ENCODE measurements at regions not wholly inside any gene's neighbourhood (a gene's known extent, or its start where the extent isn't known, plus 50 kb on each side); places are given as distances from the start of the nearest gene placed in this dataset.

DNA sequence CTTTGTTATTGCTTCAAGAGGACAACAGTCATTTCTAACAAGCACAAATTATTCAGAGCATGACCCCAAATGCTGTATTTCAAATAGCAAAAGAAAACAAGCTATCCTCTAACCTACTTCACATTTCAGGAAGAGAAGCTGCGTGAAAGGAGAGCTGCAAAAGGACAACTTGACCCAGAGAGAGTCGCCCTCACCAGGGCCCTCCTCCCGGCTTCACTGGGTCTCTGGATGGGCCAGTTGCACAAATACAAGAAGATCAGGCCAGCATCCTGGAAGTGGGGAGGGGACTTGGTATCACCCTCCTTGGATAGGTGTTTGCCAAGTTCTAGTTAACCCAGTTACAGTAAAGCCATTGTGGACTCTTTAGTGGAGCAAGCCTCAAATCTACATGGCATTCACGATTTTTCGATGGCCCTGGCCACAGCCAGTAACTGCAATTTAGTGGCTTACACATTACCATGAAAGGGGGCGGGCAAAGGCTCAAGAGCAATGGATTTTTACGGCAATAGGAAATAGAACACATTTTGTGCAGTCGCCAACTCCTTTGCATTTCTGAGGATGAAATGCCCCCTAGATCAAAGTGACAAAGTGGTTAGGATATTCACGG is 166.9 kb upstream of the DIO2 start:
- no peak for DNase-seq

DNA sequence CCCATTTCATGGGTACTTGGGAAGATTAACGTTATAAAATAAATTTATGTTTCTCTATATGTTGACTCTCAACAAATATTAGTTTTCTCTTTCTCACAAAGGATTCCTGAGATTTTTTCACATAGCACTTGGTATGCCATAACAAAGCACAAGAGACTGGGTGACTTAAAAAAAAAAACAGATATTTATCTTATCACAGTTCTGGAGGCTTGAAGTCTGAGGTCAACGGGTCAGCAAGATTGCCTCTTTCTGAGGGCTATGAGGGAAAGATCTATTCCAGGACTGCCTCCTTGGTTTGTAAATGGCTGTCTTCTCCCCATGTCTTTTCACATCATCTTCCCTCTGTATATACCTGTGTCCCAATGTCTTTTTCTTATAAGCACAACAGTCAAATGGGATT is 153.5 kb upstream of the DIO2 start:
- DNase-seq = no peak

DNA sequence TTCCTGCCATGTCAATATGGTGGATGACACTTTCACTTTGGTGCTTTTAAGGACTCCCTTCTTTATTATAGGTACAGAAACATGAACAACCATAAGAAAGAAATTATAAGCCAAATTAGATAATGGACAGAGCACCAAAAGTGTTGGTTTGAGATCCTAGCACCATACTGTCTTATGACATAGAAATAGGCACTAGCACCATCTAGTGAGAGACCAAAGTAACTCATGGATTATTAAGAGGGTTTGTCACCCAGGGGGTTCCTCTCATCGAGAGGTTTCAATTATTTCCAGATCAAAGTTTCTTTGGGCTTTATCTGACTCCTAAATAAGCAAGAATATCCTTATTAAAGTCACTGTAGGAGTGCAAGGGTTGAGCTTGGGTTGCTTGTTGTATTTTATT is 153.0 kb upstream of the DIO2 start:
- peak; percentile 11 to 43 for DNase-seq

DNA sequence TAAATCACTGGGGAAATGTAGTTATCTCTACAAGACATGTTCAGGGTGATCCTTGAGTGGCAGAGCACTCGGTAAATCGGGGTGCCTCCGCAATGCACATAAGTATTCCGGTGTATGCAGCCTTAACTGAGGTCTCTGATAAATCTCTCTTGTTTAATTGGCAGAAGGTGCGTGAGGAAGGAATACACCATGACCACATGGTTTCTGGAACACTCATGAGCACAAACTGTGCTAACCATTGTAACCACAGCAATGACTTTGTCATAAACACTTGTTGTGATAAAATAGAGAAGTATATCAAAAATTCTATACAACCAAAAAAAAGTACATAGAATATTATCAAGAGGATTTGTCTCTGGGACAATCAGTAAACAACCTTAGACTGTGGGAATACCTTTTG is 146.8 kb upstream of the DIO2 start:
- DNase-seq = no peak

DNA sequence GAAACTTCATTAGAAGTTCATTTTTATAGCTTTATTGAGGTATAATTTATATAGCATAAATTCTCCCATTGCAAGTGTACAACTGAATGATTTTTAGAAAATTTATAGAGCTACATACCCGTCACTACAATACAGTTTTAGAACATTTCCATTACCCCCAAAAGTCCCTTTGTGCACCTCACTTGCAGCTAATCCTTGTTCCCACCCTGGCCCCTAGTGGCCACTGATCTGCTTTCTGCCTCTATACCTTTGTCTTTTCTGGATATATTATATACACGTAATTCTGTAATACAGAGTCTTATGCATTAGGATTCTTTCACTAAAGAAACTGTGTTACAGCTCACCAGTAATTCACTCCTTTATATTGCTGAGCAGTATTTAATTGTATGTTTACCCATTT is 145.1 kb upstream of the DIO2 start:
- no peak for DNase-seq

DNA sequence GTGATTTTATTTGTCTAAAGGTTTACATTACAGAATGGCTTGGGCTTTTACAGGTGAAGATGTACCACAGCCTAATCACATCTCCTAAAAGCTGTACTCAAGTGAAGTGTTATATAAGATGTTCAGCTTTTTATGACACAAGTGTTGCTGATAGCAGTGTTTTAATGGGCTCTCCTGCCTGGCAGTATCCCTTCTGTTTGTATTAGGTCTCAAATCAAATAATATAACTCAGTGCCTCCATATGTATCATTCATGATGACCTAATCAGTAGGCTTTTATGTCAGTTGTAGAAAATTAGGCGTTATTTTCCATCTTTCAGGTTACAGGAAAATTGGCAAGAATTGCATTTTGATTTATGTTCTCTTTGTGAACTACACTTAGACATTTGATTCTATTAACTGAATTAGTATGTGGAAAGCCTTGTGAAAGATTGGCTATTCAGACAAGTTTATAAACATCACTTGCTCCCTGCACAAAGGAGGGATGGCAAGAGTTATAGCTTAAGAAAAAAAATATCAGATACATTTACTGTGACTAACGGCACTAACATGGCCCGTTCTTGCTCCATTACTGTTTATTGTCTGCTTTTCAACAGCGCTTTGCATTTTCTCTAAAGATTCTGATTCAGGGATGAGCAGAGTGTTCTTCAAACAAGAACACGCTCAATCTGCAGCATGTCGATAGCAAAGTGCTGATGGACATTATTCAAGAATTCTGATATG is 143.7 kb upstream of the DIO2 start:
- no peak for DNase-seq

DNA sequence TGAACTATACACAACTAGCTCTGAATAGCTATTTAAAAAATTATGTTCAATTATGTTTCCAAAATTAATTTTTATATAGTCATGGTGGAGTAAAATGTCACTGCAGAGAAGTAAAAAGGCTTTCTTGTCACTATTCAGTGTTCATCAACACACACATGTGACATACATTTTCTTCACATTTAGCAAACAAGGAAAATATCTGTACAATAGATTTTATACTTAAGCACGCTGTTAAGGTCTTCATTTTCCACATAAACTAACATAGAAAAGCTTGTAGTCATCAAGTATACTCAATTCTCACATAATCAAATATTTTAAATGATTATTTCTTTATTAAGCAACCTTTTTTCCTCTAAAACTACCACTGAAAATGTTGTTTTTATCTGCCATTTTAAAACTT is 141.2 kb upstream of the DIO2 start:
- no peak for DNase-seq

DNA sequence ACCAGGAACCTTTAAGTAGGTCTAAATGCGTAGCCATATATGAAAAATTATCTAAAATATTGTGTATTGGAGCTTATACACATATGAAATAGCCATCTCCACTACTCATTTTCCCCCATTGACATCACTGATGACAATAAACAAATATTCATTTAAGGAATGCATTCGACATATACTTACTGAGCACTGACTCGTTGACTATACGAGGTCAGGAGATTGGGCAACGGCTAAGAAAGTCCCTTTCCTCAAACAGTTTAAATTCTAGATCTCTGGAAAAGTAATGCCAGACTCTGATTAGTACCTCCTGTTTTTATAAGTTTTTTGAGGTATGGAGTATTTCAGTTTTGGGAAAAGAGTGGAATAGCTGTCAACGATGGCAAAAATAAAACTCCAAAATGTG is 139.4 kb upstream of the DIO2 start:
- no peak for DNase-seq

DNA sequence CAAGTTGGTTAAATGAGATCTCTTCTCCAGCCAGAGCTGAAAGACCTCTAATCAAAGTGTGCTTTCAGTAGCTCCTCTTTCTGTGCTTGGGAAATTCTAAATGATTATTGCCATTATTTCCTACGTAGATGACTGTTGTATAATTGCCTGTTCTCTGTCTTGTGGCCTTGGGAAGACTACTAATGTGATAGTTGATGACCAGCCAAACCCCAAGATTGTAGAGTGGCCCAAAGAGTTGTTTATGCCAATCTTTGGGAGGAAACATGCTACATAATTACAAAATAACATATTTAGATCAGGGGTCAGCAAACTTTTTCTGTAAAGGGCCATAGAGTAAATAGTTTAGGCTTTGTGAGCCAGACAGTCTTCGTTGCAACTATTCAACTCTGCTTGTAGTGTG is 135.1 kb upstream of the DIO2 start:
- no peak for DNase-seq

DNA sequence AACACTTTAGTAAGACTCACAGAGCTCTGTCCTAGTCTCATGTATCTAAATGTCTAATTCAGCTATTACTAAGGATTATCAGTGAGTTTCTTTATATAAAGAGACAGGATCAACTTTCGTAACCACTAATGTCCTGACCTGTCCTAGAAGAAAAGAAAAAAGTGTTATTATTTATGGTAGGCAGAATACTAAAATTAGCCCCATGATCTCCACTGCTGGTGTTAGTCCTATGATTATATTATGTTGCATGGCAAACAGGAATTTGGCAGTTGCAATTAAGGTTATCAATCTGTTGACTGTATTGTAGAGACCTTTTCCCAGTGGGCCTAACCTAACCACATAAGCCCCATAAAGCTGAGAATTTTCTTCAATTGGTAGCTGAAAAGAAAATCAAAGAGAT is 132.9 kb upstream of the DIO2 start:
- DNase-seq = no peak

DNA sequence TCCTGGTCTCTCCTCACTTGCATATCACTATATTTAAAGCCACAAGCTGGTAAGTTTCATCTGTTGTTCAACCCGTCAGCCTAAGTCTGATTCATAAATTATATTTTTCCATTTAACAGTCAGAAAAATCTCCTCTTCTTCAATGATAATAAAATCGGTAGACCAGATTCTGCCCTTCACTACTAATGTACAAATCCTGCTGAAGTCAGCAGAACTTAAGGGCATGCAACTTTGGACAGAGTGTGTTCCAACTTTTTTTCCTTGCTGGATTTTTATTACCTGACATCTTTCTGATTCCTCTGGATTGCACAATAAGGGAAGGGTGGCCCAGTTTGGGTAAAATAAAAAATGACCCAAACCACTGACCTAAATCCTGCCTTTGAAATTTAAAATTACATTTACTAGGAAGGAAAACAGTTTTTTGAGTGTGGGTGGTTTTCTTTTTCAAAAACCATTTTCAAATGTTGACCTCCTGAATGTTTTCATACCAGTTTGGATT is 125.4 kb upstream of the DIO2 start:
- no peak for DNase-seq

DNA sequence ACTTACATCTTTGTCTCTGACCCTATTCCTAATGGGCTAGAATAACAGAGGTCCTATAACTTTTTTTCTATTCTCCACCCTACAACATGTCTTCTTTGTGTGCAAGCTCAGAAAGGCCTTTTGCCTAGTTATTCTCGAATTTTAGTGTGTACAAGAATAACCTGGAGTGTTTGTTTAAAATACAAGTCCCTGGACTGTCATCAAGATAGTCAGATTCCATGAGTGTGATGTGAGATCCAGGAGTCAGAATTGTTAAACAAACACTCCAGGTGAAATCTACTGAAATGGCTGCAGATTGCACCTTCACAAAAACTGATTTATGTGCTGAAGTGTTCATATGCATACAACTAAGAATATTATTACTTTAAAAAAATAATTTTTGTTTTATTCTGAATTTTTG is 114.4 kb upstream of the DIO2 start:
- no peak for DNase-seq

DNA sequence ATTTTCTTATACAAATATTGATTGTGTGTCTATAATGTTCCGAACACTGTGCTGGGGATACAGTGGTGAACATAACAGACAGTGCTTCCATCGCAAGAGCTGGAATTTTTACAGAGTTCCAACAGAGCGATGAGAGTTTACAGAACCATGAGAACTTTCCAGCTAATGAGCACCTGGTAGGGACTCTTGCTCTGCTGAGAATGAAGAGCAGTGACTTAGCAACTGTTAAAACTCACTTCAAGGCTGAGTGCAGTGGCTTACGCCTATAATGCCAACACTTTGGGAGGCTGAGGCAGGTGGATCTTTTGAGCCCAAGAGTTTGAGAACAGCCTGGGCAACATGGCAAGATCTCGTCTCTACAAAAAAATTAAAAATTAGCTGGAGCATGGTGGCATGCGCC is 113.8 kb upstream of the DIO2 start:
- no peak for DNase-seq

DNA sequence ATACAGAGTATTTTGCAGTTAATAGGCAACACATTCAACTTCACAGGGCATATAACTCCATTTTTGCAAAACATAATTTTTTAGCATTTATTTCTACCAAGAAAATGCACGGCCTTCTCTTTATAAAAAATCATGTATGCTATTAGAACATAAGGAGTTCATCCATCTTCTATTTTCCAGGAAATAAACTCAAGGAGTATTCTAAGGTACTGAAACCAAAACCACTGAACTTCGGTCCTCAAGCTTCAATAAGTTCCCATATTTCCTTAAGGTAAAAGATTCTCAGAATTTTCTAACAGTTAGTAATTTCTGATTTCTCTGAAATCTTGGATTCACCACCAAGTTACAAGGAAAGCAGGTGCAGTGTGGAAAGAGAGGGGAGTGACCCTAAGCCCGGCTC is 113.3 kb upstream of the DIO2 start:
- no peak for DNase-seq

DNA sequence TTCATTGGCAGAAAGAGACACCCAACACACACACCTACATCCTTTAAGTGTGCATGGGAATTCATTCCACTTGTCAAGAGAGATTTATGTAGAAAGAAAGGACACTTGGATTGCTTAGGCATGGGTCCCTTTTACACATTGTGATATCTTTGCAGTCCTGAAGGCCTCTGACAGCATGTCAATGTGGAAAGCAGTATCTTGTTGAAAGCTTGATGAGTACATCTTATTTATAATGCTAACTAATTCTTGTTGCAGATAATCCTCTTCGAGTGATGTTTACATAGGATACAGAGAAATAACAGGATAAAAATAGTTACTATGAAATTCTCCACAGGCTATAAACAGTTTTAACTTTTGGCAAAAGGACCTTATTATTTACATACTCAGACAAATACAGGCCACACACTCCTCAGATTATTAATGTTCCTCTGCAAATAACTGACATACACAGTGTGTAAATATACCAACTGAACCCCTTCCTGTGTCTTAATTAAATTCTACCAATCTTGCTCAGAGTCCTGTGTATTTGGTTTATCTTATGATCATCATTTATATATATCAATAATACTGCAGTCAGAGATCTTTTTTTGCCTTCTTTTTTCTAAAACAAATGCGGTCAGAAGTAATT is 111.8 kb upstream of the DIO2 start:
- no peak for DNase-seq

DNA sequence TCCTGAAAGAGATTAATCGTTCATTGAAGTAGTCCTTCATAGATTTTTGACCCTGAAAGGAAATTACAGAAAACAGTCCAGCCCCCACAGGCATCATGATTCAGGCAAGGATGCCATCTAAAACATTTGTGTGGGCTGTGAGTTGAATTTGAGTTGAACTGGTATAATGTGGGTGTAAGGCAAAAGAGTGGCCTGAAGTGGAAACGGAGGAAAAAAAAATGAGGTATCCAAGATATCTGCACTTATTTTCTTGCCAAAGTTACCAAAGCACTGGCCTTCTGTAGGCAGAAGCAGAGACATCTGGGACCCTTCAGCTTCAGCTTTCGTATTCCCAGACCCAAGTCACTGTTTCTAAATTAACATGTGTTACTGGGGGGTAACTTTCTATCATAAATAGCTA is 105.1 kb upstream of the DIO2 start:
- no peak for DNase-seq

DNA sequence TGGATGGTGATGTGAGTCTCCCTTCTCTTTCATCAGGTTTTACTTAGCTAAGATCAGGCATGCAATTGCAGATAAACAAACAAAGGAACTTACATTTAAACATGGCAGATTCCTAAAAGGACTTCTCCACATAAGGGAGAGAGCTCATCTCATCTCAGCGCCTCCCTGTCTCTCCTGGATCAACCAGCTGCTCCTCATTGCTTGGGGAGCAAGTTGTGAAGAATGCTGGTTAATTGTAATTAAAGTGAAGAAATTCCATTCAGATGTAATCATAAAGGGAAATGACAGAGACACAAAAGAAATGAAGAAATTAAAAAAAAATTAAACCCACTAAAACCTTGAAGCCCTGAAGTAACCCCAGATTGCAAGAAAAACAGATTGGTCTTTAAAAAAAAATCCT is 104.4 kb upstream of the DIO2 start:
- DNase-seq = no peak

DNA sequence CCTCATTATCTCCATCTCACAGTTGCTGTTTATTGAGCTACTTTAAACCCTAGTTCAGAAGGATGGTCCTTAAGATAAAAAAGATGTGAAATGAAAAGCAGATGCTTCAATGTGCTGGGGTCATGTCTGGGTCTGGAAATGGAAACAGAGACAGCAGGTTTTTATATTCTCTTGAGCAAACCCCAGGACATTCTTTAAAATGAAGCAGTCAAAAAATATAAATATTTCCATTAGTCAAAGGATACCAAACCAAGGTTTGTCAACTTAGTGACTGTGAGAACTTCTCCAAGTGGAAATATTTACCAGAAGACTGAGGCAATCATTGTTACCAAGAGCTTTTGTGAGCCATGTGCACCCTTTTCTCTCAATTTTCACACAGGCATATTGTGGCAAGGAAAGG is 102.5 kb upstream of the DIO2 start:
- no peak for DNase-seq

DNA sequence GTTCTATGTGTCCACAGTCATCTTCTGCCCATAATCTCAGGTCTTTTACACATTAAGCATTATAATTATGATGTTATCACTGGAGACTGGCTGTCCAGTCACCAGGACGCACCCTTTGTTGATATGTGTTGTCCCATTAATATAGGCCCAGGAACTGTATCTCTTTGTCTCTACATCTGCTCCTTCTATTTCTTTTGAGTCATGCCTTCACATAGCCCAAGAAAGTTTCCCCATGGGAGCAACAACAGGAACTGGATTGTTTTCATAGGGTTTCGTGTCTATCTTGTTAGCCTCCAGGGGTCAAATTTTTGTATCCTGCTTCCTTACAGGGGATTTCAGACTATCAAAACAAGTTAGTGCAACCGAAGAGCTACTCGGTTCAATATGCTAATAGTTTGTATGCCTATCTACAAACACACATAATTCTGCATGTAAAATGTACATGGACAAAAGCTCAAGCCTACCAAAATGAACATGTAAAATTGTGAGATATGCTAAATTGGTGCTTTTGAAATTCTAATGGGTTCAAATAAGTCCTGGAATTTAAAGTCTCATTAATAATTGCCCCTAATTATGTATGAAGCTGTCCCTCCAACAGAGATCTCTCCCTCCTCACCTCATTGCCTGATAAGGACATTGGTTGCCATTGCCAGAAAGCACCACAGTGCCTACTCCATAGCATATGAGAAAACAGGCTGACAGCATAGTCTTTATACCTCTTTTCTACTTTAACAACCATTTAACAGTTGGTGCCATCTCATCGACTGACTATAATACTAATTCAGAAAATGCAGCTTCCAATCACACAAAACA is 99.8 kb upstream of the DIO2 start:
- DNase-seq = no peak

DNA sequence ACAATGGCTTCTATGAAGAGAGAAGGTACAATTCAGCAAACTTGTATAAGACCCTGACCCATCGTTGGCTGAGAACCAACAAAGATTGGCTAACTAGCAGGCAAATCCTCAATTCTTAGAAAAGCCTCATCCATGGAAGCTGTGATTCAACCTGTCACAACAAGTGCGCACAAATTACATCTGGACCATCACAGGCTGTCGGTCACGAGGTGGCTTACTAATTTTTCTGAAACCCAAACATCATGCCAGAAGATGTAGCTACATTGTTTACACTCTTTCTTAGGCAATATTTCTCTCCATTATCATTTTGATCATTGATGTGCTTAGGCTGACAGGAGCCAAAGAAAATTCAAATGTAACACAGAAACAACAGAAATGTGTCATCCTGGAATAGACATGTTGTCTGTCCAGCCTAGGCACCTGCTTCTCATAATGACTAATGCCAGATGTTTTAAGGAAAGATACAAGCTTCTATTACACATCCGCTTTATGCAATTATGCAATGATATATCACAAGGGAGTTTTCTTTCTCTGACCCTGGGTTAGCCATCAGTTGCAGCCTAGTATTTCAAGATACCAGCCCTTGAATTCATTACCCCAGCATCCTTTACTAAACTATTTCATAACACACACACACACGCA is 92.9 kb upstream of the DIO2 start:
- DNase-seq = no peak

DNA sequence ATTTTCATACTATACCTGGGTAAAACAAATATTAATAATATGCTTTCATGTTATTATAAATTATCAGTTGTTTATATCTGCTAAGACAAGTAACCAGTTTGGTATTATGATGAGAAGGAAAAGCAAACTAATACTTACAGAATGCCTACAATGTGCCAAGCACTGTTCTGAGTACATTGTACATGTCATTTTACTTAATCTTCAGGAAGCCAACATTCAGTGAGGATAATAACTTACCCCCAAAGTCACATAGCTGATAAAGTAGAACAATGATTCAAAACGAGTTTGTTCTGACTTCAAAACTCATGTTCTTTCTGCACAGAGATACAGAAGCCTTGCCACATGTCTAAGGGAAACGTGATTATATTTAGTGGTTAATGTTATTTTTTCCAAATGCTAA is 89.0 kb upstream of the DIO2 start:
- no peak for DNase-seq

DNA sequence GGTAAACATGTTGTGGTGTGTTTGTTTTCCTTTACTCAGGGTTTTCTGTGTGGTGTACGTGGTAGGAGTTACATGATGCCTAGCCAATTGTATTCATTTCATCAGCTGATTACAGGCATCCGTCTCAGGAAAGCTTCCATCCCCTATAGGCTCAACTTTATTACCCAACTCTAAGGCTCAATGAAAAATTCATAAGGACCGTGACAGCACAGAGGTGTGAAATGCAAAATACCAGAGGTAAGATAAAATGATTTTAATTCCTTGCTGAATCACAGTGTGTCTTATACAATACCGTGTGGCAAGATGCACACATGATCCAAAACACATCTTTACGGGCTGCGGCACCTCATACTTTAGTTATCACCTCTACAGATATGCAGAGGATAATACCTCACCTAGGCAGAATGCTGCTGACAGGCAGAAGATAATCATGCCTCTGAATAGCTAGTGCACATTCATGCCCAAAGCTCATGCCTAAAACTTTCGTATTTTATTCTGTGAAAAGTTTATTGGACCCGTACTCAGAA is 87.2 kb upstream of the DIO2 start:
- DNase-seq = no peak

DNA sequence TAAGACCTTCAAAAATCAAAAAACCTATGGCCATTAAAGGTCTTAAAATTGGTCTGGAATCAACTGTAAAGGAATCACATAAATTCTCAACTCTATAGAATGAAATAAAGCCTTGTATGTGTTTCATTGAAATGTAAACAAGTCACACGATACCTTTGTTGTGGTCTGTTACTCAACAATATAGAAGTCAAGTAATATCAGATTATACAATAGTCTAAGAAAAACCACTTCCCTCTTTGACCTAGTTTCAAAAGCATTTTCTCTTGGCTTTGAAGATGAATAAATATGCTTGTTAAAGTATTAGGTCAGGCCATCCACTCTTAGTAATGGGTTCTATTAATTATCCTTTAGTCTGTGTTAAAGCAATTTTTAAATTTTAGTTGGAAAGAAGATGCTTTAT is 79.8 kb upstream of the DIO2 start:
- DNase-seq = no peak

Data from AML-193 (cell line).